HCEC 1CT (cell line): ENCODE measurements at regions not wholly inside any gene's neighbourhood (a gene's known extent, or its start where the extent isn't known, plus 50 kb on each side); places are given as distances from the start of the nearest gene placed in this dataset.
A peak's percentile ranks its signal among the peaks of the same experiment; 100 is the strongest.
"Not testable (repeated sequence)": the region's sequence is repeated elsewhere in the genome, so short reads cannot be mapped to it uniquely, and the experiment has no call there.

Source experiments
- DNase-seq: peaks from one replicate; pipeline ENCODE4 v3.0.0-alpha.2; 2017

- not testable (repeated sequence) for DNase-seq
These were observed 53.6 kb upstream of the PLGLB1 start for GRCh38 chr2:87075054-87075790.

DNA sequence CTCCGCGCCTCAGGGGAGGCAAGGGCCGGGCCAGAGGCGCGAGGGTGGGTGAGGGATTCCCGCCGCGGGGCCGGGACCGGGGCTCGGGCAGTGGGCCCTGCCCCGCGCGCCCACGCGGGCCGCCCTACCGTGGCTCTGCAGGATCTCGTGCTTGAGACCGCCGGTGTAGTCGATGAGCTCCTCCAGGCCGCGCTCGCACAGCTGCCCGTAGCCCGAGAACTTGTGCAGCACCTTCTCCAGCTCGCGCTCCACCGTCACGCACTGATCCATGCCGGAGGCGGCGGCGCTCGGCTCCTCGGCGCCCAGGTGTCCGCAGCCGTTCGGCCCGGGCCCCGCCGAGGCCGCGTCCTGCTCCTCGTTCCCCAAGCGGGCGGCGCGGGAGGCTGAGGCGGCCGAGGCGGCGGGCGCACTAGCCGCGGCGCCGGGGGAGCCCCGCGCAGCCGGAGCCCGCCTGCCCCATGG, 54.2 kb upstream of the PLGLB1 start:
- DNase-seq = peak; percentile 46

DNA sequence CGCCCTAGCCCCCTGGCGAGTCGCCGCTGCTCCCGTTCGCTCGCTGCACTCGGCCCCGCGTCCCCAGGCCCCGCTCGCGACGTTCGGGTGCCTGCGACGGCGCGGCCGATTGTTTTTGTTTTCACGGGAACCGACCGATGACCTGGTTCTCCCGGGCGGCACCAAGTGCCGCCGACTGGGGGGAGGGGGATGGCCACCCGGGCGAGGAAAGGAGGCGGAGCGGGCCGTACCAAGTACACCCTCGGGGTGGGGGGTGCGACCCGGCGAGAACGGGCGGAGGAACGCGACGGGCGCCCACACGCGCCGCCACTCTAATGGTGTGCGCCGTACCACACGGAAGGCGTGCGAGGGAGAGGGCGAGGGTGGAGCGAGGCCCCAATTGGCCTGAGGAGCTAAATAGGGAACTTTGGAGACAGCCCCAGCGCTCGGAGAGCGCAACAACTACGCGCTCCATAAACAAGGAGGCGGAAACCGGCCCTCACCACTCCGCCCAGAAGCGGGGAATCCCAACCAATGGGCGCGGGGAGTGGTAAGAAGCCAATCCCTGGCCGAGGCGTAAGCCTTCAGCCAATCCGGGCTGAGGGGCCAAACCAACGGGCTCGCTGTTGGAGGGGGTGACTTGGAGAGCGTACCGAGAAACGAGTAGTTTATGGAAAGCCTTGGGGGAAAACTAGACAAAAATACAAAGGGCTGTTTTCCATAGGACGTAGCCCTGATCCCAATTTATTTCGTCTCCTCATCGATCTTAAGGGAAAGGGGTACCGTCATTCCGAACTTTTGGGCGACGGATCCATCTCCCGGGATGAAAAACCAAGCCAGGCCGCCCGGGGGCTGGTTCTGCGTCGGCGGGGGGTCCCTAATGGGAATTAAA, 54.8 kb upstream of the PLGLB1 start:
- DNase-seq = peak; percentile 84

DNA sequence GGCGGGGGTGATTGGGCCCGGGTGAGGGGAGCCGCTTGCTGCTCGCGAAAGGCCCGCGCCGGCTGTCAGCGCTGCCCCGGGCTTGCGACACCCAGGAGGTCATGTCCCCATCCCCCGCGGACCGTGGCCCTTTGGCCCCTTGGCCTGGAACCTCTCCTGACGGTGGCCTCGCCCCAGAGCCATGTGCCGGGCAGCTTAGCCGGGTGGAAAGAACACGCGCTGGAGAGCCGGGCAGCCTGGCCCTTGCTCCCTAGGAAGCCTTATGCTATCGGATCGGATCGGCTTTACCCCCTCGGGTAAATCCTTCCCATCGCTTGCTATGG, 55.4 kb upstream of the PLGLB1 start:
- not testable (repeated sequence) for DNase-seq

DNA sequence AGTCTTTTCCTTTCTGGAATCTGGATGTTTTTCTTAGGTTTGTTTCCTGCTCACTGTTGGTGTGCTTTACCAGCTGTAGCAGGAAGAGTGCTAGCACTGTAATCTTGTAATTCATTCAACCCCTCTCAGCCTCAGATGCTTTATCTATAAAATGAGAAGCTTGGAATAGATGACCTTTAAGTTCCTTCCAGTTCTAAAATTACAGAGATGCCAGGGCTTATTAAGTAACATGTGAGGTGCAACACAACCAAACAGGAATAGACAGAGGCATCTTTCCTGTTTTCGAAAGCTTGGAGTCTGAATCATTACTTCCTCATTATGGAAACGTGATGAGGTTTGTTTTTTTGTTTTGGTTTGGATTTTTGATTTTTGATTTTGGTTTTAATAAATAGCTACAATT, 60.1 kb upstream of the PLGLB1 start:
- not testable (repeated sequence) for DNase-seq

DNA sequence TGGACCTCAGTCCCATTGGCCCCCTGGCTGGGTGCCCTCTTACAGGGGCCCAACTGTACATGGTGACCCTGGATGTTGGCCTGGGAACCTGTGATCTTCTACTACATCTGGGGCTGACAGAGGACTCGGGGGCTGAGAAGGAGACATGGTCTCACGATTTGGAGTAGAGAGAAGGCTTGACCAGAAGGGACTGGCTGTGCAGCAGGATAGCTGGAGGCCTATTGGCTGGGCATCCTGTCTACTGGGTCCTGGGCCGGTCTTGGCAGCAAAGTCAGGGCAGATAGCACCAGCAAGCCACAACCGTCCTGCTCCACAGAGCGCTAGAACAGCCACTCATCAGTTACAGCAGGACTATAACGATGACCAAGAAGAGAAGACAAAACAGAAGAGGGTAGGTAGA, 66.4 kb upstream of the PLGLB1 start:
- not testable (repeated sequence) for DNase-seq

DNA sequence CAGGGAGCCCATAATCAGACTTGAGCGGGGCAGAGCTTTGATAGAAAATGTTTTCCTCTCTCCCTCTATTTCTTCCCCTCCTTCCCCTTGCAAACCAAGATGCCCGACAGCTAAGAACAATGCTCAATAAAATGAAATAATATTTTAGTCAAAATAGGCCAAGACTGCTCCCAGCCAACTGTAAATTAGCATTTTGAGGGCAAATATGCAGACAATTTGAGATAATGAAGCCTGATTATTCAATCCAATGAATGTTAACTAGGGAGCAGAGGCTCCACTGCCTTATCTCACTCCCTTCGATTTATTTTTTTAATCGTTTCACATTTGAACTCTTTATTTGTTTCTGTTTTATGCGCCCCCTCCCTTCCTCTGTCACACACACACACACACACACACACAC, 67.8 kb upstream of the PLGLB1 start:
- not testable (repeated sequence) for DNase-seq

GRCh38 chr2:87093252-87093651, 71.6 kb upstream of the PLGLB1 start:
- DNase-seq = not testable (repeated sequence)

DNA sequence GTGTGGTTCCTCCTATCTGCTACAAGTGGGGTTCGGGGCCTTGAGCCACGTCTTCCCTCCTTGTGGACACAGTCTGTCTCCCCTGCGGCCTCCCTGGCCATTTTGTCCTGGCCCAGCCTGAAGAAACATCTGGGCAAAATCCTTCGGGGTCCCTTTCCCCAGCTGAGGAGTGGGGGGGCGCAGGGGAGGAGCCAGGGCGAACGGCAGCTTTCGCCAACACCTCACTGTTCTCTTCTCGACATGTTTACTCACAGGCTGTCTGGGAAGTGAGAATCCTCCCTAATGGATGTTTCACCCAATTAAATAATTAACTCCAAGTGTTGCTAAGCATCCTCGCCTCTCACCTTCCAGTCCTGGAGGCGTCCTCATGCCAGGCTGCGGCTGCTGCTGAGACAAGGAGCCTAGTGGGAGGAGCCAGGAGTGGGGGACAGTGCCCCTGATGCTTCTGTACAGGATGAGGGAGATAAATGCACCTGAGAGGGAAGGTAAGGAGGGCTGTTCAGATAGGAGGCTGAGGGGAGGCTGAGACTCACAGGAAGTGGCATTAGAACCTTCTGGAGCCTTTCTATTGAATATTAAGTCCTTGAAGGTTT, 72.4 kb upstream of the PLGLB1 start:
- DNase-seq = not testable (repeated sequence)

DNA sequence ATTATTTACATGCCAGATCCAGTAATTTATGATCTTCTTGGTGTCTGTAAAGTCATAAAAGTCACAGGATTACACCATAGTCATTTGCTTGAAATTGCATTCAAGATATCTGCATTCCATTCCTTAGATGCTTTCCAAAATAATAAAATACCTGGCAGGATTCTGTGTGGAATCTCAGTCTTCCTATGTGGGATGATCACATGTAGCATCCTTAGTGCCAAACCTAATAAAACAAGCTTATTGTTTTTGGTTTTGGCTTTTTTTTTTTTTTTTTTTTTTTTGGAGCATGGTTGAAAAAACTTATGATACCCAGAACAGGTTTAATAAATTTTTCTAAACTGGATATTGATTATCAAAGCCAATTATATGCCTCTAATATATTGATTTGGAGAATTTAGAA, 74.2 kb upstream of the PLGLB1 start:
- DNase-seq = not testable (repeated sequence)

DNA sequence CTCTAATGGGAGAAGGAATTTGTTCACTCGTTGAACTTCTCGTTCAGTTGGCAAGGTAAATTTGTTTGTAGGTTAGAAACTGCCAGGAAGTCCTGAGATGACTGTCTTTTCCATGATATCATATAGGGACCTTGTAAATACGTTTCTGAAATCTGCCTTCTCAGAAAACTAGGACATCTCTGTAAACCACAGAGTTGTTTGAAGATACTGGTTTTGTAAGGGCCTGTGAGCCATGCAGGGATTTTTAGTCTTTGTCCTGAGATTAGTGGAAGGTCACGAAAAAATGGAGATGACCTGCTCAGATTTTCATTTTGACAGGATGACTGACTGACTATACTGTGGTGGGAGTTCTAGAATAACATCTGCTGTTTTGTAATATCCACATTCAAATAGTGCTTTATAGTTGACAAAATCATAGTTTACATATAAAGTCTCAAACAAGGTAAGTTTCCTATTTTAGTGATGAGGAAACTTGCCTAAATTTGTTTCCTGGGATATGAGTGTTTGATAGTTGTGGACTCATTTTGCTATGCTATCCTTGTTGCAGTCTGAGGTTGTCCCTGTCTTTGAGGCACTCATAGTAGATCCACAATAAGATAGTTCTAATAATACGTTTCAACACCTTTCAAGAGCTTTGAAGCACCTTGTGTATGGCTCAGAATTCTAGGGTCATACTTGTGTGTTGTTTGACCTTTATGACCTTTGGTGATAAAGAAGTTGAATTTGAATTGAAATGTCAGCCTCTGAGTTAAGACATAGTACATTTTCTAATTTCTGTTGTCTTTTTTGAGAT, 107.3 kb upstream of the PLGLB1 start:
- not testable (repeated sequence) for DNase-seq

DNA sequence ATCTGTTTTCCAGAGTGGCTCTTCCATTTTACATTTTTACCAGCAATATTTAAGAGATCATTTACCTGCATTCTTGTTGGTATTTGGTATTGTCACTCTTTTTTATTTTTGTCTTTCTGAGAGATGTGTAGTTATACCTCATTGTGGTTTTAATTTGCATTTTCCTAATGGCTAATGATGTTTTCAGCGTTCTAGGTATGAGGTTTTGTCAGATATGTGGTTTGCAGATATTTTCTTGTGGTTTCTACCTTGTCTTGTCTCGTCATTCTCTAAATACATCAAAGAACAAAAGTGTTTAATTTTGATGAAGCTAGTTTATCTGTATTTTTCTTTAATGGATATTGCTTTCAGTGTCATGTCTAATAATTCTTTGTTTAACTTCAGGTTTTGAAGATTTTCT, 110.9 kb upstream of the PLGLB1 start:
- not testable (repeated sequence) for DNase-seq

DNA sequence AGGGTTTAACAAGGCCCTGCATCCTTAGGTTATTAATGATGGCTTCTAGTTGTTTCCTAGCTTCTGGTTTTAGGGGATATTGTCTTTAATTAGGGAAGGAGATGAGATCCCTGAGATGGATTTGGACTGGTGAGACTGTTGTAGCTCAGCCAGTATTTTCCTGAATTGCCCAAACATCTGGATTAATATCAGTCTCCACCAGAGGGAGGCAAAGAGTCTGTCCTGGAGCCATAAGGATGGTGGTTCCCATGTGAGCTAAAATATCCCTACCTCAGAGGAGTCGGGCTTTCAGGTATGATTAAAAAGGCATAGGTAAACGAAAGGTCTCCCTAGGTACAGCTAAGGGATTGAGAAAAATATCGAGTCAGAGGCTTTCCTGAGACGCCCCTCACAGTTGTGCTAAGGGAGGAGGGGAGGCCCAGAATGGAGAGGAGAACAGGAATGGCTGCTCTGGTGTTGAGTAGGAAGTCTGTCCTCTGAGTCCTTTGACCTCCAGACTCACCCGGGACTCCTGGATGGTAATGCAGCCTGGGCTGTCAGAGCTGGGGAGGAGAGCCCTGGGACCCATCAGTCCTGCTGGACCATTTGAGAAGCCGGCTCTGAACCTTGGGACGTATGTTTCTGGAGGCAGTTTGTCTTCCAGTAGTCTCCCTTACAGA, 130.3 kb upstream of the PLGLB1 start:
- DNase-seq = not testable (repeated sequence)

- DNase-seq = not testable (repeated sequence)
These were observed 152.8 kb upstream of the PLGLB1 start for GRCh38 chr2:87174454-87174853.

- DNase-seq = not testable (repeated sequence)
These were observed 161.7 kb upstream of the PLGLB1 start for GRCh38 chr2:87183373-87183772.

- DNase-seq = not testable (repeated sequence)
These were observed 162.6 kb upstream of the PLGLB1 start for GRCh38 chr2:87184260-87184659.

GRCh38 chr2:87189214-87189613, 167.6 kb upstream of the PLGLB1 start:
- DNase-seq = not testable (repeated sequence)

DNA sequence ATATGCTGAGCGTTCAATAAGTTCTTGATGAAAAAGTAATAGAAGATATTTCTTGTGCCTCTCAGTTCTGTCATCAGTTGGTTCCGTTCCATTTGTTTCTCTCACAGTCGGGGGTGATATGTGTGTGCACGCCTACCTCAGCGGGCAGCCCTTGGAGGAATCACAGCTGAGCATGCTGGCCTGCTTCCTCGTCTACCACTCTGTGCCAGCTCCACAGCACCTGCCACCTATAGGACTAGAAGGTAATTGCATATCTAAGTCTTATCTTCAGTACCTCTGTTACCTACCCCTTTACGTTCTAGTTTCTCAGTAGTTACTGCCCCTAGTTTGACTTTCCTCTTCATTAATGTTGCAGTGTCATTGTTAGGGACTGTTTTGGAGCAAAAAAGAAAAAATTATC, 171.7 kb upstream of the PLGLB1 start:
- not testable (repeated sequence) for DNase-seq

DNA sequence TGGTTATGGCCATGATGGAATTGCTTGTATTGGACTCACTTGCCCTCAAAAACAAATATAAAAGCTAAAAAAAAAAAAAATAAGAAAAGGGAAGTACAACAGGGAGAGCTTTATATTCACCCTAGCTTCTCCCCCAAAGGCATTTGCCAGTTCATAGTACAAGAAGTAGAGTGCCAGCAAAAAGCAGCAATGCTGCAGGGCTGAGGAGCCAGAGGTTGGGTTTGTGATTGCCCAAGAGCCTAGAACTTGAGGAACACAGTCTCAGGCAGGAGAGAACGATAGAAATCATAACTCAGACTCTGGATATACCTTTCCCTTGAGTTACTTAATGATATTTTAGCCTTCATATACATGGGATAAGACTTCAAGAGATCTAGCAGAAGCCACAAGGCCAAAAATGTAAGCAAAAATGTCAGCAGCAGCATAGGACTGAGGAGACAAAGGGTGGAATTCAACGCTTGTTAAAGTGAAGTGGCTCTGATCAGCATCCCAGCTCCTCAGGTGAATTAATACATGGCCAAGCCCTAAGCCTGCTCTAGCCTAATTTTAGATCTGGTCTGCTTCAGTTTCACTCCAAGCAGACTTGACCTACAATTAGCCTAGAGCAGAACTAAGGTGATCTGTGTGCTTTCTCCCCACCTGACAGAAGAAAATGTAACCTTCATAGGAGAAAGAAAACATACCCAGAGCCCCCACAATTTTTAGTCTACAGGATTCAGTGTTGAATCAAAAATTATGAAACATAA, 172.8 kb upstream of the PLGLB1 start:
- DNase-seq = not testable (repeated sequence)

GRCh38 chr2:87196720-87197388, 175.2 kb upstream of the PLGLB1 start:
- not testable (repeated sequence) for DNase-seq

DNA sequence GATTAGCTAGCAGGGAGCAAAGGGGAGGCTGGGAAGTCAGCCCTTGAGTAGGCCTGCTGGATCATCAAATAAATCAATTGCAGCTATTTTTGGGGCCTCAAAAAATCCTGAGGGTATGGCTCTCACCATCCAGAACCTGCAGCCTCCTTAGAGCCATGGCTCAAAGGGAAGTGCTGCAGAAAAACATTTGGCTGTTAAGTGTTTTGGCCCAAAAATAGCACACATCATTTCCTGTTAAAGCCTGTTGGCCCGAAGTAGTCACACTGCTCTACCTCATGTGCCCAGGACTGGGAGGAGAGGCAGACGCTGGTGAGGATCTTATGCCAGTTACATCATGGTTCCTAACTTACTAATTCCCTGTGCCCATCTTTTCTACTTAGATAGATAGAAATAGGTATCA, 176.8 kb upstream of the PLGLB1 start:
- not testable (repeated sequence) for DNase-seq
